GM12891 (cell line): ENCODE measurements at regions not wholly inside any gene's neighbourhood (a gene's known extent, or its start where the extent isn't known, plus 50 kb on each side); places are given as distances from the start of the nearest gene placed in this dataset.

Experiments used
- DNase-seq: peaks from one replicate; pipeline ENCODE4 v3.0.0; 2011; ENCODE audit warnings: low spot score; ENCODE audit not compliant: insufficient read length
- FAIRE-seq: peaks from 2 replicates; lab custom pipeline; 2011; peaks lifted over from hg19 to GRCh38; lab: Jason Lieb, UNC
- PAX5 ChIP-seq: IDR thresholded peaks from 2 replicates; pipeline ENCODE4 v1.6.1; 2011; ENCODE audit warnings: low read length, moderate library complexity, mild to moderate bottlenecking; ENCODE audit not compliant: insufficient read depth, severe bottlenecking
- POLR2A ChIP-seq: IDR thresholded peaks from 2 replicates; pipeline ENCODE4 v1.6.1; 2011; ENCODE audit warnings: low read depth, low read length, control low read depth
- POLR2AphosphoS5 ChIP-seq: IDR thresholded peaks from 2 replicates; pipeline ENCODE4 v1.6.1; 2011; ENCODE audit warnings: low read depth, low read length, control low read depth
- POU2F2 ChIP-seq: IDR thresholded peaks from 2 replicates; pipeline ENCODE4 v1.6.1; 2011; ENCODE audit warnings: low read depth, mild to moderate bottlenecking, control low read depth, low read length, moderate library complexity
- SPI1 ChIP-seq: IDR thresholded peaks from 2 replicates; pipeline ENCODE4 v1.6.1; 2011; ENCODE audit warnings: low read depth, low read length, control low read depth
- TAF1 ChIP-seq: IDR thresholded peaks from 2 replicates; pipeline ENCODE4 v1.6.1; 2011; ENCODE audit warnings: low read depth, low read length, control low read depth

DNA sequence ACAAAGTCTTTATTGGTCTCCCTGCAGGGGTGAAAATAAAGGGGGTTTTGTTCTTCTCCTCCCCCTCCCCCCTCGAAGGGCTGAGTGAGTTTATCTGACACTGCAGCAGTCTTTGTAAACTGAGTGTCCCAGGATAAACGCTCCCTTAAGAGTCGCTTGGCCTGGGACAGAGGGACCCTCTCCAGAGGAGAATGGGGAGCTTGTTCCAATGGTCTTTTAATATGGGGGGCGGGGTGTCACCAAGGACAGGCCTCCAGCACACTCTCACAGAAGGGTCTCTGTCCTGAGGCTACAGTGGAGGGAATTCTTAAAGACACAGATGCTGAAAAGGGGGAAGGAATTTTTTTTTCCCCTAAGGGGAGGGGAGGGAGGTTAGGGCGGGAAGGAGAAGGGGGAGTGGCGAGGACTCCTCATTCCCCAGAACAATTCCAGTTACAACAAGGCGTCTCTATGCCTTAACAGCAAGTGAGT lies 455.5 kb downstream of the SOX9 start:
- FAIRE-seq (no peak), DNase-seq (no peak)
- TF ChIP-seq POLR2AphosphoS5 (no peak), POLR2A (no peak), TAF1 (no peak), POU2F2 (no peak), SPI1 (no peak), PAX5 (no peak)

DNA sequence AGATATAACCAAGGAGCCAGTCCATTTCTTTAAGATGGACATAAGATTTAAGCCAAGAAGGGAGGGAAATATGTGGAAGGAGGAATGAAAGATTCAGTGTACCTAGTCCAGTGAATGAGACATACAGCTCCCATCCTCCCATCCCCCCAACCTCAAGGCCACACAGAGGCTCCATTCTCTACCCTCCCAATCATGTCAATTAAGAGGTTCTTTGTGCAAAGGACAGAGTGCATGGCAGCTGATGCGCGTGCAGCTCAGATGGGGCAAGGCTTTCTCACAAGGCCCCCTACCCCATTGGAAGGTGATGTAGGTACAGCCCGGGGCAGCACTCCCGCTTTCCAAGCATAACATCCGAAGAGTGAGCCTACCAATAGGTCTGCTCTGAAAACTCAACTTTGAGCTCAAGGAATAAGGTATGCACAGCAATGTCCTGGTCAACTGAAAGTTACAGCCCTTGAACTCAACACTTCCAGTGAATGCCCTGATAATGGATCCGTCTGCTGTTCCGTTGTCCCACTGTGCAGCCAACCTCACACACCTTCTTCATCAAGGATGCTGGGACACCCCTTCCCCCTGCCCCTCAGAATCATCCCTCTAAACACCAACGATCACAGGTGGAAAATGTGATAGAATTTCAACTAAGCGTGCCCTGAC lies 458.1 kb downstream of the SOX9 start:
- FAIRE-seq (no peak), DNase-seq (no peak)
- TF ChIP-seq POLR2A (no peak), POLR2AphosphoS5 (no peak), PAX5 (no peak), POU2F2 (no peak), TAF1 (no peak), SPI1 (no peak)

DNA sequence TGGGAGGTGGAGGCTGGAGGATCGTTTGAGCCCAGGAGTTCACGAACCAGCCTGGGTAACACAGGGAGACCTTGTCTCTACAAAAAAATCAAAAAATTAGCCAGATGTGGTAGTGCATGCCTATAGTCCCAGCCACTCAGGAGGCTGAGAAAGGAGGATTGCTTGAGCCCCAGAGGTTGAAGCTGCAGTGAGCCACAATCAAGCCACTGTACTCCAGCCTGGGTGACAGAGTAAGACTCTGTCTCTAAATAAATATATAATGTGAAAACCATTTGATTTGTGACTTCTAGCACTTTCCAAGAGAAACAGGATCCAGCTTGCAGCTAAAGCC lies 459.1 kb downstream of the SOX9 start:
- TF ChIP-seq PAX5 (no peak), SPI1 (no peak), POU2F2 (no peak), POLR2A (no peak), TAF1 (no peak), POLR2AphosphoS5 (no peak)
- DNase-seq, result no peak
- no peak for FAIRE-seq

DNA sequence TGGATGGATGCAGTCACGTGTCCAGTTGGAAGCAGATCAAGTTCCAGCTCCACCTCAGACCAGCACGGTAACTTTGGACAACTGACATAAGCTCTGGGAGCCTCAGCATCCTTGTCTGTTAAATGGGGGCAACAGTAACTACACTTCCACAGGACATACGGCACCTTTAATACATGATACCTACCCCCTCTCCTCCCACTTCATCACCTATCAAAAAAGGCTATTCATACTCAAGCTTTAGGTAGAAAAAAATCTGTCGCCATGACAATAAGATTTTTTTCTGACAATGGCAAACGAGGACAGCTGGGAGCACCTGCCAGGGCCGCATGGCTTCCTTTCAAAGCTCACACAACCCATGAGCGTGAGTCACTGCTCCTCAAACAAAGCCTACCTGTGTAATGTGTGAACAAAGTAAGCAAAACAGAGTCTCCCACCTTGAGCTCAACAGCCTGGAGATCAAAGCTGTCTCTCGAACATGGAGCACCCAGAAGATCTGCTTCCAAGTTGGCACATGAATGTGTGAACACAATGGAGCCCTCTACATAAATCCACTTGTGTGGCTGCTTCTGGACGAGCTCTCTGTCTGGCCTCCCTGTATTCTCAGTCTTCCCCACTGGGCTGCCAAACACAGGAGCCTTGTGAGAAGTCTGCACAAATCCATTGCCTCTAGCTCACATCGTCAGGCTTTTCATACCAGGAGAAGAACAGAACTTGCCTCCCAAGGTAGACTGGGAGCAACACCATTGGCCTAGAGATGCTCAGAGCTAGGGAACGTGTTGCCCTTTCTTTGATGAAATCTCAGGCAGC lies 459.7 kb downstream of the SOX9 start:
- FAIRE-seq (no peak), DNase-seq (no peak)
- TF ChIP-seq PAX5, result no peak
- TF ChIP-seq POU2F2, result no peak
- TF ChIP-seq TAF1, result no peak
- no peak for TF ChIP-seq POLR2AphosphoS5
- no peak for TF ChIP-seq POLR2A
- TF ChIP-seq SPI1, result no peak

DNA sequence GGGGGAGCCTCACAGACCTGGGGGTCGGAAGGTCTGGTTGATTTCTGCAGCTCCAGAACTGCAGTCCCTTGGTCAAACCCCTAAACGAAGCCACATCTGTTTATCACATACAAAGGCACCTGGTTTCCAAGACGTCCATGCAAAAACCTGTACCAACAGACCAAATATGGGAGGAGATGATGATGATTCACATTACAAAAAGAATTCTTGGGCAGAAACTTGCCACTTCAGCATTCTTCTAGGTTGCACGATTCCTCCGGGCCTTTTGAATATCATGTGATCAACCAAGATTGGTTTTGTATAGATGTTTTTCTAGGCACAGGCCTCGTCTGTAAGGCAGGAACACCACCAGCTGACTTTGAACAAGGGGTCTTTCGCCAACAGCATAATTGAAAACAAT lies 466.3 kb downstream of the SOX9 start:
- TF ChIP-seq POLR2AphosphoS5 (no peak), TAF1 (no peak), POU2F2 (no peak), SPI1 (no peak), POLR2A (no peak), PAX5 (no peak)
- FAIRE-seq (no peak), DNase-seq (no peak)

DNA sequence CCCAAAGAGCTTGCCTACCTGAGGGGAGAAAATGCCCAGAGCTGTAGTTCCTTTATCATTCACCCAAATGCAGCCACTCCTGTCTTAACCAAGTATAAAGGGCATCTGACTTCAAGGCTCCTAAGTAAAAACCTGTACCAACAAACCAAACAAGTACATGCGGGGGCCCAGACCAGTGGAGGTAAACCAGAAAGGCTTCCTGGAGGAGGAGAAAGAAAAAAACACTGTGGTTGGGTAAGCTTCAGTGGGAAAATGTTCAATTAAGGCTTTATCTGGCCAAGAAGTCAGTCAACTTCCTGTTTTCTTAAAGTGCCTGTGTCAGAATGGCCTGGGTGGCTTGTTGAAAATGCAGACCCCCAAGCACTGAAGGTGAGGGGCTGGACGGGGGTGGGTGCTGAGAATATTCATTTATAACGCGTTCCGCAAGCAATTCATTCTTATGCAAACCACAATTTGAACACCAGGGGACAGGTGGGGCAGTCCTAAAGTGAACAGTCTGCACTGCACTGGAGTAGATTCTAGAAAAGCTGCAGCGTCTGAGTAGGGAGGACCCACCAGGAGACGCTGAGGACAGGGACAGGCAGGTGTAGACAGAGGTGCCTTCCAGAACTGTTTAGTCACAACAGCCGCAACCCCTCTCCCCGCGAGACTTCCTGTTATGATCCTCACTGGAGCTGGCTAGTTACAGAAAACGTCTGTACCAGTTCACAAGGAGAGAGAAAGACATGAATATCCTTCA lies 467.1 kb downstream of the SOX9 start:
- DNase-seq (no peak), FAIRE-seq (no peak)
- TF ChIP-seq TAF1 (no peak), POLR2AphosphoS5 (no peak), PAX5 (no peak), SPI1 (no peak), POU2F2 (no peak), POLR2A (no peak)

DNA sequence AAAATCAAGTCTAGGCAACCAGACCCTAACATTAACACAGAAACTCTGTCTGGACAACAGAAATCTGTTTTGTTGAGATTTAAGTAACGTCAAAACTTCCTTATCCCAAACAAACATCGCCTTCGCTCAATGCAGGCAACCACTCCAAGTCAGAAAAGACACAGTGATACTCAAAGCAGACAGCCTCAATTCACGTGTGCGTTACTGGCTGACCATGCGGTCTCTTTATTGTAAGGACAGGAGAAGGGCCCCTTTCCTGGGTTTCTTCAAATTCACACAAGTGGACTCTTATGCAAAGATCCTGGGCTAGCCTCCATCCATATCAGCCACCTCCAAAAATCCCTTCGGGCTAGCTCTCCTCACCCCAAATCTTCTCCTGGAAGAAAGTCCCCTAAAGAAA lies 467.7 kb downstream of the SOX9 start:
- FAIRE-seq (no peak), DNase-seq (no peak)
- TF ChIP-seq TAF1 (no peak), POU2F2 (no peak), PAX5 (no peak), SPI1 (no peak), POLR2A (no peak), POLR2AphosphoS5 (no peak)

DNA sequence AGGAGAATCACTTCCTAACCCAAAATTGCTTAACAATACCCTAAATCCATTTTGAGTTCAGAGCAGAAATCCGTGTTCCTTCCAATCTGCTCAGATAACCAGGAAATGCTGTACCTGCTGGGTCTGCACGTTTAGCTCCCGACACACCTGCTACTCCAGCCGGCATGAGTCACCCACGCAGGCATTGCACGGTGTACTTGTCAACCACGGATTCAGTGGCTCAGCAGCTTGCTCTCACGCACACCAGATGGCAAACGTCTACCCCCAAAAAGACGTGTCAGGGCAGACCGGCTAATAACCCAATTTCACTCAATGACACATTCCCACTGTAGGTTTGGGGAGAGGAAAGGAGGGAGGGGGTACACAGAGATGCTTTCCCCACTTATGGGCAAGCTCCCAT lies 468.1 kb downstream of the SOX9 start:
- no peak for DNase-seq
- no peak for TF ChIP-seq TAF1
- TF ChIP-seq POU2F2, result no peak
- no peak for TF ChIP-seq SPI1

DNA sequence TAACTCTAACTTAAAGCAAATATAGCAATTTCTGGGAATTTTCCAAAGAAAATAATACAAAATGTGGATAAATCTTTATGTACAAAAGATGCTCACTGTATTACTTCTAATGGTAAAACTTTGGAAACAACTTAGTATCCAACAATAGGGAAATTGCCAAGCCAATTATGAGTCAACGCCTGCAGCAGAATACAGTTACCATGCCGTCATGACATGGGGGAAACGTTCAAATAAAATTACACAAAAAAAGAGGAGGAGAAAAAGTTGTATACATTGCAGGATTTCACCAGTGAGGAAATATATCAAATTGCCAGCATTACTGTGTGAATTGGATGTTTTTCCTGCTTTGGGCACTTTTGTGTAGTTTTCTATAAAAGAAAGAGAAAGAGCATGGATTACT lies 469.6 kb downstream of the SOX9 start:
- no peak for TF ChIP-seq SPI1
- TF ChIP-seq POLR2AphosphoS5, result no peak
- TF ChIP-seq PAX5, result no peak
- no peak for TF ChIP-seq POU2F2
- no peak for TF ChIP-seq TAF1
- TF ChIP-seq POLR2A, result no peak
- FAIRE-seq (no peak), DNase-seq (no peak)

More for the DNA sequence above, 468.1 kb downstream of the SOX9 start:
- FAIRE-seq, result no peak

DNA sequence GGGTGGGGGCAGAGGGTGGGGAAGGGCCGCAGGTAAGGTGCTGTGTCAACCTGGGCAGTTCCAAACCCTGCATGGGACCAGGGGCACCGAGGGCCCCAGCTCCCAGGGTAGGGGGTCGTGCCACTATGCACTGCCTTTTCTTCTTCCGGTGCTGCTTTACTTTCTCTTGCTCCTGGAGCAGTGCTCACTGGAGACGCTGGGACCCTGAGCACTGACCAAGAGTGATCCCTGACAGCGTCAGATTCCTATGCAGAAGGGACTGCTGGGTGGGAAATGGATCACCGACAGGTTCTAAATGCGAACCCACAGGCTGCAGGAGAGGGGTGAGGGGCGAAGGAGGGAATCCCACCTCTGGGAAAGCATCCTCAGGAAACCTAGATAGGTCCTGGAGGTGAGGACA lies 470.1 kb downstream of the SOX9 start:
- DNase-seq, result no peak
- no peak for FAIRE-seq
- TF ChIP-seq SPI1, result no peak
- no peak for TF ChIP-seq POU2F2
- TF ChIP-seq POLR2A, result no peak
- no peak for TF ChIP-seq POLR2AphosphoS5
- TF ChIP-seq TAF1, result no peak
- TF ChIP-seq PAX5, result no peak
